ENCODE measurements at regions not wholly inside any gene's neighbourhood (a gene's known extent, or its start where the extent isn't known, plus 50 kb on each side); places are given as distances from the start of the nearest gene placed in this dataset.

GRCh38 chr7:10888861-10889260 is 84.8 kb upstream of the PHF14 start:
- DNase-seq (ENCODE audit: low read depth): no peak

GRCh38 chr7:10889266-10889898 is 84.3 kb upstream of the PHF14 start:
- peak; percentile 40 for DNase-seq (ENCODE audit: low read depth)

GRCh38 chr7:10908600-10908999 is 65.1 kb upstream of the PHF14 start:
- DNase-seq (ENCODE audit: low read depth): no peak

- DNase-seq (ENCODE audit: low read depth): no peak
Observed at GRCh38 chr7:10910447-10910846, 63.2 kb upstream of the PHF14 start.

GRCh38 chr7:10912077-10912476 is 61.6 kb upstream of the PHF14 start:
- no peak for DNase-seq (ENCODE audit: low read depth)

- no peak for DNase-seq (ENCODE audit: low read depth)
Observed at GRCh38 chr7:10913457-10913856, 60.2 kb upstream of the PHF14 start.

GRCh38 chr7:10918093-10918590 is 55.5 kb upstream of the PHF14 start:
- DNase-seq (ENCODE audit: low read depth): no peak

- DNase-seq (ENCODE audit: low read depth): no peak
Observed at GRCh38 chr7:10919923-10920322, 53.7 kb upstream of the PHF14 start.

All from M059J (cell line).